ENCODE measurements at regions not wholly inside any gene's neighbourhood (a gene's known extent, or its start where the extent isn't known, plus 50 kb on each side); places are given as distances from the start of the nearest gene placed in this dataset.
A peak's percentile ranks its signal among the peaks of the same experiment; 100 is the strongest.

- no peak for TF ChIP-seq CTCF (conservative IDR thresholded peaks at IDR 0.05; ENCODE audit: control insufficient read depth, insufficient read depth, low read depth, low read length)
- H3K4me3 ChIP-seq (ENCODE audit: control insufficient read depth, low read depth, low read length) = no peak overlapping the region
- DNase-seq (ENCODE audit: low read depth) = no peak
These were observed 155.8 kb downstream of the ZNF608 start for GRCh38 chr5:124590686-124591085.

- H3K4me3 ChIP-seq (ENCODE audit: control insufficient read depth, low read depth, low read length) = no peak overlapping the region
- TF ChIP-seq CTCF (conservative IDR thresholded peaks at IDR 0.05; ENCODE audit: control insufficient read depth, insufficient read depth, low read depth, low read length) = no peak
- no peak for DNase-seq (ENCODE audit: low read depth)
These were observed 159.2 kb downstream of the ZNF608 start for GRCh38 chr5:124587280-124587679.

GRCh38 chr5:124584991-124585715 is 161.3 kb downstream of the ZNF608 start:
- DNase-seq (ENCODE audit: low read depth) = peak; percentile 15
- TF ChIP-seq CTCF (conservative IDR thresholded peaks at IDR 0.05; ENCODE audit: control insufficient read depth, insufficient read depth, low read depth, low read length) = no peak
- no peak overlapping the region for H3K4me3 ChIP-seq (ENCODE audit: control insufficient read depth, low read depth, low read length)

- no peak for TF ChIP-seq CTCF (conservative IDR thresholded peaks at IDR 0.05; ENCODE audit: control insufficient read depth, insufficient read depth, low read depth, low read length)
- H3K4me3 ChIP-seq (ENCODE audit: control insufficient read depth, low read depth, low read length) = no peak overlapping the region
- DNase-seq (ENCODE audit: low read depth) = peak; percentile 86
These were observed 162.7 kb downstream of the ZNF608 start for GRCh38 chr5:124583469-124584350.

GRCh38 chr5:124582561-124582840 is 163.9 kb downstream of the ZNF608 start:
- DNase-seq (ENCODE audit: low read depth) = no peak
- TF ChIP-seq CTCF (conservative IDR thresholded peaks at IDR 0.05; ENCODE audit: control insufficient read depth, insufficient read depth, low read depth, low read length) = no peak

GRCh38 chr5:124581738-124582560 is 164.5 kb downstream of the ZNF608 start:
- DNase-seq (ENCODE audit: low read depth) = no peak
- H3K4me3 ChIP-seq (ENCODE audit: control insufficient read depth, low read depth, low read length) = no peak overlapping the region
- TF ChIP-seq CTCF (conservative IDR thresholded peaks at IDR 0.05; ENCODE audit: control insufficient read depth, insufficient read depth, low read depth, low read length) = no peak

More at GRCh38 chr5:124582561-124582840, 163.9 kb downstream of the ZNF608 start:
- H3K4me3 ChIP-seq (ENCODE audit: control insufficient read depth, low read depth, low read length) = no peak overlapping the region

Measured in fibroblast of mammary gland (primary cell).